ENCODE measurements at regions not wholly inside any gene's neighbourhood (a gene's known extent, or its start where the extent isn't known, plus 50 kb on each side); places are given as distances from the start of the nearest gene placed in this dataset.

DNA sequence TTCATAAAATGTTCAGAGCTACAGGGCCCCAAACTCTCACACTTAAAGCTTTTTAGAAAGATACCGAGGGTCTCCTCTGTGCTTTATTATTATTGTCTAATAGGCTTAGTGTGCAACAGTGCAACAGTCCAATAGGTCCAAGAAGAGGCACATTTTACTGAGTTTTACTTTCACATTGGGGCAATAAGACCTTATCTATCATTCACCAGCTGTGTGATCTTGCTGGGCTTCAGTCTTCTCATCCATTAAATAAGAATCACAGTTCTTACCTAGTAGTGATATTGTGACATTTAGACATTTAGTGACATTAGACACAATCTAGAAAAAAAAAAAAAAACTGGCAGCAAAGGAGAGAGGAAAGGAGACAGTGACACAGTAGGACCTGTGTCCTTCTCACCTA lies 175.8 kb upstream of the NFIA start:
- TF ChIP-seq EZH2phosphoT487 (IDR thresholded peaks at IDR 0.05; ENCODE audit: borderline replicate concordance, low read length): no peak
- TF ChIP-seq CTCF (IDR thresholded peaks at IDR 0.05; ENCODE audit: low read depth, low read length, poor library complexity, severe bottlenecking): no peak
- H4K20me1 ChIP-seq (ENCODE audit: control insufficient read depth, insufficient read depth, low read depth, low read length): no peaks in the 10 kb centered on the region
- no peak overlapping the region for H3K27ac ChIP-seq (ENCODE audit: low read depth, low read length)
- no peaks in the 10 kb centered on the region for H3K27me3 ChIP-seq (ENCODE audit: control insufficient read depth, low read length)
- no peak overlapping the region for H3K4me3 ChIP-seq (ENCODE audit: low read length)
- H3K4me1 ChIP-seq (ENCODE audit: control insufficient read depth, low read length): no peaks in the 10 kb centered on the region
- H3K9me2 ChIP-seq (replicated peaks; ENCODE audit: control insufficient read depth, low read length): no peaks in the 10 kb centered on the region
- no peaks in the 10 kb centered on the region for H3F3A ChIP-seq (ENCODE audit: control insufficient read depth, insufficient read depth)
- no peaks in the 10 kb centered on the region for H3K79me2 ChIP-seq (ENCODE audit: control insufficient read depth, low read length)
- H3K4me2 ChIP-seq (ENCODE audit: low read length): no peak overlapping the region
- H3K36me3 ChIP-seq (ENCODE audit: control insufficient read depth, low read length): no peaks in the 10 kb centered on the region
- no peaks in the 10 kb centered on the region for H3K9me3 ChIP-seq (ENCODE audit: control insufficient read depth, insufficient read depth, low read length)

GRCh38 chr1:60906039-60906438 lies 176.3 kb upstream of the NFIA start:
- no peaks in the 10 kb centered on the region for H3F3A ChIP-seq (ENCODE audit: control insufficient read depth, insufficient read depth)

GRCh38 chr1:60904099-60904851 lies 178.1 kb upstream of the NFIA start:
- Histone ChIP-seq H3K9me2 (replicated peaks; ENCODE audit: control insufficient read depth, low read length) (no peaks in the 10 kb centered on the region), H4K20me1 (ENCODE audit: control insufficient read depth, insufficient read depth, low read depth, low read length) (no peaks in the 10 kb centered on the region), H3K4me2 (ENCODE audit: low read length) (no peak overlapping the region), H3K4me1 (ENCODE audit: control insufficient read depth, low read length) (no peaks in the 10 kb centered on the region), H3K9me3 (ENCODE audit: control insufficient read depth, insufficient read depth, low read length) (no peaks in the 10 kb centered on the region), H3K27ac (ENCODE audit: low read depth, low read length) (no peak overlapping the region), H3K79me2 (ENCODE audit: control insufficient read depth, low read length) (no peaks in the 10 kb centered on the region), H3K27me3 (ENCODE audit: control insufficient read depth, low read length) (no peaks in the 10 kb centered on the region; the same call in 1 of the 2 replicates), H3F3A (ENCODE audit: control insufficient read depth, insufficient read depth) (no peaks in the 10 kb centered on the region), H3K4me3 (ENCODE audit: low read length) (no peak overlapping the region), H3K36me3 (ENCODE audit: control insufficient read depth, low read length) (no peaks in the 10 kb centered on the region)
- TF ChIP-seq CTCF (IDR thresholded peaks at IDR 0.05; ENCODE audit: low read depth, low read length, poor library complexity, severe bottlenecking): no peak

More at GRCh38 chr1:60906039-60906438, 176.3 kb upstream of the NFIA start:
- Histone ChIP-seq H3K4me1 (ENCODE audit: control insufficient read depth, low read length) (no peaks in the 10 kb centered on the region), H3K79me2 (ENCODE audit: control insufficient read depth, low read length) (no peaks in the 10 kb centered on the region), H3K9me3 (ENCODE audit: control insufficient read depth, insufficient read depth, low read length) (no peaks in the 10 kb centered on the region), H3K4me3 (ENCODE audit: low read length) (no peak overlapping the region), H3K9me2 (replicated peaks; ENCODE audit: control insufficient read depth, low read length) (no peaks in the 10 kb centered on the region), H4K20me1 (ENCODE audit: control insufficient read depth, insufficient read depth, low read depth, low read length) (no peaks in the 10 kb centered on the region), H3K27ac (ENCODE audit: low read depth, low read length) (no peak overlapping the region), H3K4me2 (ENCODE audit: low read length) (no peak overlapping the region), H3K36me3 (ENCODE audit: control insufficient read depth, low read length) (no peaks in the 10 kb centered on the region), H3K27me3 (ENCODE audit: control insufficient read depth, low read length) (no peaks in the 10 kb centered on the region)
- no peak for TF ChIP-seq CTCF (IDR thresholded peaks at IDR 0.05; ENCODE audit: low read depth, low read length, poor library complexity, severe bottlenecking)
- TF ChIP-seq EZH2phosphoT487 (IDR thresholded peaks at IDR 0.05; ENCODE audit: borderline replicate concordance, low read length): no peak

All from DOHH2 (cell line).